GM12878 (cell line): ENCODE measurements at regions not wholly inside any gene's neighbourhood (a gene's known extent, or its start where the extent isn't known, plus 50 kb on each side); places are given as distances from the start of the nearest gene placed in this dataset.
"Not testable (repeated sequence)": the region's sequence is repeated elsewhere in the genome, so short reads cannot be mapped to it uniquely, and the experiment has no call there.

ENCODE experiments used
- ATAC-seq: fragments of 200-7000 bp; cut with Tn5 transposase; 3 replicates; pipeline ENCODE4 v1.9.1; 2020; ENCODE audit warnings: mild to moderate bottlenecking, moderate library complexity
- BruUV-seq: library from RNA; stranded (reverse); fragments of 400-500 nt; replicated peaks from 2 replicates; lab custom pipeline; 2021; lab: Mats Ljungman, UMichigan
- CTCF ChIA-PET: fragments of 300-600 bp; sonication (Branson Sonifier 250); formaldehyde crosslinking; extraction: SDS; loops from one replicate; lab custom pipeline; 2021; ENCODE audit warnings: inconsistent platforms; lab: Yijun Ruan, JAX
- POLR2A ChIA-PET: fragments of 350-600 bp; formaldehyde crosslinking; extraction: SDS; loops from one replicate; lab custom pipeline; 2021; ENCODE audit warnings: inconsistent platforms; lab: Charles Lee
- RAD21 ChIA-PET: fragments of 300-600 bp; sonication (Branson Sonifier 250); formaldehyde crosslinking; loops from one replicate; lab custom pipeline; 2023; ENCODE audit warnings: antibody characterized with exemption; ENCODE audit not compliant: unreplicated experiment; lab: Charles Lee
- SMC1A ChIA-PET: fragments of 300-600 bp; sonication (Branson Sonifier 250); formaldehyde crosslinking; loops from one replicate; lab custom pipeline; 2023; ENCODE audit not compliant: unreplicated experiment, uncharacterized antibody; lab: Charles Lee
- DNase-seq: peaks from one replicate; pipeline ENCODE4 v3.0.0-alpha.2; 2011; ENCODE audit warnings: low read depth, low spot score
- FAIRE-seq: peaks from 3 replicates; lab custom pipeline; 2011; peaks lifted over from hg19 to GRCh38; lab: Jason Lieb, UNC
- H2AFZ ChIP-seq: 2 replicates; pipeline ENCODE4 v1.6.0; 2011; ENCODE audit warnings: low read depth, low read length, control low read depth; ENCODE audit not compliant: control insufficient read depth
- H3K27ac ChIP-seq: 2 replicates; pipeline ENCODE4 v1.5.1; 2011; ENCODE audit warnings: control low read depth; ENCODE audit not compliant: control insufficient read depth, insufficient read depth
- H3K27me3 ChIP-seq, 2 experiments: replicated peaks in 1 of 2; 2 replicates each; pipeline versions ENCODE4 v1.6.0 to v1.6.1; 2011; ENCODE audit warnings: low read length in 1 of 2; ENCODE audit not compliant: control insufficient read depth in 2 of 2, insufficient read depth in 2 of 2
- H3K36me3 ChIP-seq, 2 experiments: 2 replicates each; pipeline ENCODE4 v1.5.1; 2011; ENCODE audit warnings: low read length in 1 of 2; ENCODE audit not compliant: control insufficient read depth in 2 of 2, insufficient read depth in 2 of 2
- H3K4me1 ChIP-seq: 2 replicates; pipeline ENCODE4 v1.6.1; 2011; ENCODE audit warnings: mild to moderate bottlenecking, low read length, moderate library complexity, mixed read lengths; ENCODE audit not compliant: control insufficient read depth, insufficient read depth
- H3K4me2 ChIP-seq: 2 replicates; pipeline ENCODE4 v1.6.0; 2011; ENCODE audit warnings: control low read depth; ENCODE audit not compliant: control insufficient read depth, insufficient read depth
- H3K4me3 ChIP-seq: fragments of 200-600 bp; sonication (generic); 2 replicates; pipeline ENCODE4 v1.5.1; 2016
- H3K79me2 ChIP-seq: 2 replicates; pipeline ENCODE4 v1.6.0; 2011; ENCODE audit warnings: low read length; ENCODE audit not compliant: control insufficient read depth, insufficient read depth
- H3K9ac ChIP-seq: 2 replicates; pipeline ENCODE4 v1.8.0; 2011; ENCODE audit warnings: low read length, control low read depth, mixed read lengths; ENCODE audit not compliant: control insufficient read depth, insufficient read depth
- H3K9me3 ChIP-seq: replicated peaks from 3 replicates; pipeline ENCODE4 v1.5.1; 2011; ENCODE audit warnings: mild to moderate bottlenecking, low read length; ENCODE audit not compliant: control insufficient read depth, insufficient read depth
- H4K20me1 ChIP-seq: 2 replicates; pipeline ENCODE4 v1.6.0; 2011; ENCODE audit not compliant: control insufficient read depth, insufficient read depth
- CBX5 ChIP-seq: sonication (generic); IDR thresholded peaks from 2 replicates; pipeline ENCODE4 v1.6.1; 2016; ENCODE audit warnings: low read depth, moderate library complexity, mild to moderate bottlenecking, inconsistent platforms
- PBX3 ChIP-seq: IDR thresholded peaks from 2 replicates; pipeline ENCODE4 v1.6.1; 2011; ENCODE audit warnings: mild to moderate bottlenecking, low read depth, low read length, moderate library complexity; ENCODE audit not compliant: insufficient replicate concordance
- POU2F2 ChIP-seq: IDR thresholded peaks from 3 replicates; pipeline ENCODE4 v1.6.1; 2011; ENCODE audit warnings: low read depth, mild to moderate bottlenecking, low read length, borderline replicate concordance
- STAT1 ChIP-seq: fragments of 450-650 bp; conservative IDR thresholded peaks from 2 replicates; pipeline ENCODE4 v1.6.1; 2014; ENCODE audit warnings: antibody characterized with exemption, mild to moderate bottlenecking
- WGBS: methylation state at CpG from one replicate; pipeline ENCODE4 v1.1.6; 2016; ENCODE audit warnings: low lambda C conversion rate; ENCODE audit not compliant: insufficient replicate concordance, insufficient coverage; ENCODE audit errors: missing lambda C conversion rate; 5-methylcytosine and 5-hydroxymethylcytosine counted together
- in situ Hi-C: fragments of 300-500 bp; cut with MboI; formaldehyde crosslinking; loops from 9 replicates; pipeline ENCODE4 v1.14.3; 2018; ENCODE audit warnings: mixed read lengths
- intact Hi-C: fragments of 100-400 bp; cut with micrococcal nuclease; formaldehyde crosslinking; loops from one replicate; pipeline ENCODE4 v1.14.2; 2022; ENCODE audit not compliant: unreplicated experiment

- 0% methylated on average over 2 of the region's 2 CpGs for WGBS
- H2AFZ ChIP-seq: no peak overlapping the region
- DNase-seq (no peak), ATAC-seq (no peak), FAIRE-seq (no peak)
- H3K4me3 ChIP-seq: no peak overlapping the region
- H3K9me3 ChIP-seq: no peaks in the 10 kb centered on the region
- H3K27ac ChIP-seq: no peak overlapping the region
- no peaks in the 10 kb centered on the region for H3K27me3 ChIP-seq
- CTCF ChIA-PET: no interaction called here
- no peaks in the 10 kb centered on the region for H3K4me1 ChIP-seq
- no peaks in the 10 kb centered on the region for H4K20me1 ChIP-seq
- H3K4me2 ChIP-seq: no peak overlapping the region
- SMC1A ChIA-PET: no interaction called here
- RAD21 ChIA-PET: no interaction called here
- in situ Hi-C loops: no loop called here
- TF ChIP-seq CBX5 (no peak), POU2F2 (no peak), PBX3 (no peak), STAT1 (no peak)
- no peaks in the 10 kb centered on the region for H3K79me2 ChIP-seq
- POLR2A ChIA-PET: no interaction called here
- no peaks in the 10 kb centered on the region for H3K36me3 ChIP-seq
- intact Hi-C loops: no loop called here
- BruUV-seq: no TSS peak
- no peak overlapping the region for H3K9ac ChIP-seq
Measured at GRCh38 chr7:68627247-68627864, 970.9 kb upstream of the AUTS2 start.

- RAD21 ChIA-PET, H4K20me1 ChIP-seq, H3K4me3 ChIP-seq, H3K27ac ChIP-seq, H3K27me3 ChIP-seq, CTCF ChIA-PET, H3K4me2 ChIP-seq, intact Hi-C loops, in situ Hi-C loops, BruUV-seq, POLR2A ChIA-PET, H3K4me1 ChIP-seq, H3K36me3 ChIP-seq, ATAC-seq, DNase-seq, SMC1A ChIA-PET, H3K9me3 ChIP-seq, H3K9ac ChIP-seq, H3K79me2 ChIP-seq, H2AFZ ChIP-seq, FAIRE-seq: not testable (repeated sequence)
- WGBS: 19% methylated on average over 3 of the region's 3 CpGs
Measured at GRCh38 chr7:68630914-68631313, 967.4 kb upstream of the AUTS2 start.
